Activated CD8-positive, alpha-beta memory T cell treated with anti-CD3 and anti-CD28 coated beads, Interleukin-2, amount 10 ng/mL, durations not matched to agents 7 days and 5 days (primary cell): ENCODE measurements at regions not wholly inside any gene's neighbourhood (a gene's known extent, or its start where the extent isn't known, plus 50 kb on each side); places are given as distances from the start of the nearest gene placed in this dataset.

ENCODE experiments used
- ATAC-seq: fragments of 150-1000 bp; cut with Tn5 transposase; one replicate; pipeline ENCODE4 v1.10.0; 2021; ENCODE audit warnings: moderate library complexity
- CTCF ChIA-PET: fragments of 350-600 bp; sonication (Branson Sonifier 250); formaldehyde crosslinking; loops from one replicate; lab custom pipeline; 2021; ENCODE audit warnings: antibody characterized with exemption; lab: Charles Lee
- DNase-seq: peaks from one replicate; pipeline ENCODE4 v3.0.0-alpha.2; 2020
- H3K27ac Mint-ChIP-seq: one replicate; pipeline ENCODE4 v1.8.0; 2021; ENCODE audit warnings: mild to moderate bottlenecking, mixed read lengths
- H3K27me3 Mint-ChIP-seq: one replicate; pipeline ENCODE4 v1.8.0; 2021; ENCODE audit warnings: mixed read lengths
- H3K36me3 Mint-ChIP-seq: one replicate; pipeline ENCODE4 v1.8.0; 2021; ENCODE audit warnings: mild to moderate bottlenecking, mixed read lengths
- H3K4me1 Mint-ChIP-seq: one replicate; pipeline ENCODE4 v1.8.0; 2021; ENCODE audit warnings: mixed read lengths
- H3K4me3 Mint-ChIP-seq: one replicate; pipeline ENCODE4 v1.8.0; 2021; ENCODE audit warnings: mild to moderate bottlenecking, moderate library complexity, mixed read lengths
- H3K9me3 Mint-ChIP-seq: one replicate; pipeline ENCODE4 v1.8.0; 2022; ENCODE audit warnings: low read depth, mixed read lengths

GRCh38 chr9:23444658-23445057 is 381.4 kb downstream of the ELAVL2 start:
- Mint-ChIP-seq H3K4me1 (no peaks in the 10 kb centered on the region), H3K27me3 (no peaks in the 10 kb centered on the region), H3K27ac (no peak overlapping the region), H3K9me3 (peaks cover 11% of the 10 kb centered on the region), H3K36me3 (no peaks in the 10 kb centered on the region), H3K4me3 (no peak overlapping the region)
- CTCF ChIA-PET, result no interaction called here
- DNase-seq, result no peak
- ATAC-seq, result no peak

- CTCF ChIA-PET, result no interaction called here
- no peak for DNase-seq
- Mint-ChIP-seq H3K27me3 (no peaks in the 10 kb centered on the region), H3K36me3 (no peaks in the 10 kb centered on the region), H3K4me1 (no peaks in the 10 kb centered on the region), H3K4me3 (no peak overlapping the region), H3K9me3 (peaks cover 4% of the 10 kb centered on the region), H3K27ac (no peak overlapping the region)
- no peak for ATAC-seq
Measured at GRCh38 chr9:23447166-23447565, 378.9 kb downstream of the ELAVL2 start.

- Mint-ChIP-seq H3K27me3 (no peaks in the 10 kb centered on the region), H3K4me3 (no peak overlapping the region), H3K9me3 (peaks cover 7% of the 10 kb centered on the region), H3K36me3 (no peaks in the 10 kb centered on the region), H3K4me1 (no peaks in the 10 kb centered on the region), H3K27ac (no peak overlapping the region)
- CTCF ChIA-PET, result no interaction called here
- no peak for DNase-seq
- ATAC-seq, result no peak
Measured at GRCh38 chr9:23447944-23448343, 378.1 kb downstream of the ELAVL2 start.

- ATAC-seq, result no peak
- H3K27me3 Mint-ChIP-seq, result no peaks in the 10 kb centered on the region
Measured at GRCh38 chr9:23451802-23452418, 374.1 kb downstream of the ELAVL2 start.

GRCh38 chr9:23464275-23464674 is 361.8 kb downstream of the ELAVL2 start:
- Mint-ChIP-seq H3K9me3 (peaks cover 3% of the 10 kb centered on the region), H3K27me3 (no peaks in the 10 kb centered on the region), H3K36me3 (no peaks in the 10 kb centered on the region), H3K27ac (no peak overlapping the region), H3K4me3 (no peak overlapping the region), H3K4me1 (no peaks in the 10 kb centered on the region)
- no peak for ATAC-seq
- no peak for DNase-seq
- CTCF ChIA-PET, result no interaction called here

More at GRCh38 chr9:23451802-23452418, 374.1 kb downstream of the ELAVL2 start:
- CTCF ChIA-PET, result no interaction called here
- H3K4me1 Mint-ChIP-seq, result no peaks in the 10 kb centered on the region
- no peaks in the 10 kb centered on the region for H3K36me3 Mint-ChIP-seq
- H3K4me3 Mint-ChIP-seq, result no peak overlapping the region
- H3K9me3 Mint-ChIP-seq, result peaks cover 7% of the 10 kb centered on the region
- H3K27ac Mint-ChIP-seq, result no peak overlapping the region
- no peak for DNase-seq

GRCh38 chr9:23467276-23467675 is 358.8 kb downstream of the ELAVL2 start:
- Mint-ChIP-seq H3K4me1 (no peaks in the 10 kb centered on the region), H3K9me3 (peaks cover 3% of the 10 kb centered on the region), H3K27me3 (no peaks in the 10 kb centered on the region), H3K27ac (no peak overlapping the region), H3K36me3 (no peaks in the 10 kb centered on the region), H3K4me3 (no peak overlapping the region)
- DNase-seq (no peak), ATAC-seq (no peak)
- CTCF ChIA-PET, result no interaction called here

GRCh38 chr9:23477908-23478307 is 348.1 kb downstream of the ELAVL2 start:
- peaks cover 8% of the 10 kb centered on the region for H3K9me3 Mint-ChIP-seq
- H3K4me1 Mint-ChIP-seq, result no peaks in the 10 kb centered on the region
- ATAC-seq (no peak), DNase-seq (no peak)
- no peak overlapping the region for H3K27ac Mint-ChIP-seq
- no peaks in the 10 kb centered on the region for H3K27me3 Mint-ChIP-seq
- H3K36me3 Mint-ChIP-seq, result no peaks in the 10 kb centered on the region
- CTCF ChIA-PET, result no interaction called here
- H3K4me3 Mint-ChIP-seq, result no peak overlapping the region

- H3K9me3 Mint-ChIP-seq, result peaks cover 5% of the 10 kb centered on the region
- CTCF ChIA-PET, result no interaction called here
- H3K4me3 Mint-ChIP-seq, result no peak overlapping the region
- no peak for DNase-seq
- no peaks in the 10 kb centered on the region for H3K36me3 Mint-ChIP-seq
- no peak for ATAC-seq
- no peaks in the 10 kb centered on the region for H3K27me3 Mint-ChIP-seq
- H3K27ac Mint-ChIP-seq, result no peak overlapping the region
- no peaks in the 10 kb centered on the region for H3K4me1 Mint-ChIP-seq
Measured at GRCh38 chr9:23483566-23483965, 342.5 kb downstream of the ELAVL2 start.

GRCh38 chr9:23492126-23493002 is 333.7 kb downstream of the ELAVL2 start:
- H3K4me3 Mint-ChIP-seq, result no peak overlapping the region
- no peaks in the 10 kb centered on the region for H3K27me3 Mint-ChIP-seq
- no peak overlapping the region for H3K27ac Mint-ChIP-seq
- no peaks in the 10 kb centered on the region for H3K9me3 Mint-ChIP-seq
- H3K4me1 Mint-ChIP-seq, result no peaks in the 10 kb centered on the region
- ATAC-seq (no peak), DNase-seq (no peak)
- CTCF ChIA-PET, result no interaction called here
- no peaks in the 10 kb centered on the region for H3K36me3 Mint-ChIP-seq

- Mint-ChIP-seq H3K4me3 (no peak overlapping the region), H3K36me3 (no peaks in the 10 kb centered on the region), H3K27ac (no peak overlapping the region), H3K27me3 (no peaks in the 10 kb centered on the region), H3K4me1 (no peaks in the 10 kb centered on the region), H3K9me3 (no peaks in the 10 kb centered on the region)
- CTCF ChIA-PET, result no interaction called here
- ATAC-seq (no peak), DNase-seq (no peak)
Measured at GRCh38 chr9:23493219-23493618, 332.8 kb downstream of the ELAVL2 start.

GRCh38 chr9:23496489-23497136 is 329.4 kb downstream of the ELAVL2 start:
- Mint-ChIP-seq H3K27me3 (no peaks in the 10 kb centered on the region), H3K9me3 (no peaks in the 10 kb centered on the region), H3K4me3 (no peak overlapping the region), H3K27ac (no peak overlapping the region), H3K4me1 (no peaks in the 10 kb centered on the region), H3K36me3 (no peaks in the 10 kb centered on the region)
- ATAC-seq, result no peak
- CTCF ChIA-PET, result no interaction called here
- DNase-seq, result no peak

- no peaks in the 10 kb centered on the region for H3K36me3 Mint-ChIP-seq
Measured at GRCh38 chr9:23497137-23497504, 328.9 kb downstream of the ELAVL2 start.

GRCh38 chr9:23502004-23502403 is 324.0 kb downstream of the ELAVL2 start:
- no peaks in the 10 kb centered on the region for H3K36me3 Mint-ChIP-seq
- CTCF ChIA-PET, result no interaction called here
- no peak for DNase-seq
- H3K9me3 Mint-ChIP-seq, result peaks cover 5% of the 10 kb centered on the region
- H3K4me3 Mint-ChIP-seq, result no peak overlapping the region
- no peaks in the 10 kb centered on the region for H3K4me1 Mint-ChIP-seq
- H3K27me3 Mint-ChIP-seq, result no peaks in the 10 kb centered on the region
- no peak for ATAC-seq
- H3K27ac Mint-ChIP-seq, result no peak overlapping the region

More at GRCh38 chr9:23497137-23497504, 328.9 kb downstream of the ELAVL2 start:
- Mint-ChIP-seq H3K4me1 (no peaks in the 10 kb centered on the region), H3K9me3 (no peaks in the 10 kb centered on the region), H3K4me3 (no peak overlapping the region), H3K27me3 (no peaks in the 10 kb centered on the region), H3K27ac (no peak overlapping the region)
- DNase-seq, result no peak
- CTCF ChIA-PET, result no interaction called here
- ATAC-seq, result no peak

- Mint-ChIP-seq H3K9me3 (peaks cover 9% of the 10 kb centered on the region), H3K4me3 (no peak overlapping the region), H3K27ac (no peak overlapping the region), H3K27me3 (no peaks in the 10 kb centered on the region), H3K36me3 (no peaks in the 10 kb centered on the region), H3K4me1 (no peaks in the 10 kb centered on the region)
- DNase-seq (no peak), ATAC-seq (no peak)
- CTCF ChIA-PET, result no interaction called here
Measured at GRCh38 chr9:23522952-23523351, 303.1 kb downstream of the ELAVL2 start.
